Karpas-422 (cell line): ENCODE measurements at regions not wholly inside any gene's neighbourhood (a gene's known extent, or its start where the extent isn't known, plus 50 kb on each side); places are given as distances from the start of the nearest gene placed in this dataset.

Experiments used
- DNase-seq: peaks from one replicate; pipeline ENCODE4 v3.0.0-alpha.2; 2015
- H2AFZ ChIP-seq: fragments of 200-600 bp; sonication (generic); 2 replicates; pipeline ENCODE4 v1.6.1; 2014; ENCODE audit warnings: antibody characterized with exemption, low read length, mixed read lengths
- H3K27ac ChIP-seq: fragments of 200-600 bp; sonication (generic); 2 replicates; pipeline ENCODE4 v1.5.1; 2014; ENCODE audit warnings: mild to moderate bottlenecking, low read length, moderate library complexity
- H3K27me3 ChIP-seq: fragments of 200-600 bp; sonication (generic); 2 replicates; pipeline ENCODE4 v1.6.1; 2014; ENCODE audit warnings: low read length, mixed read lengths
- H3K36me3 ChIP-seq: fragments of 200-600 bp; sonication (generic); 2 replicates; pipeline ENCODE4 v1.6.1; 2014; ENCODE audit warnings: low read length, mixed read lengths; ENCODE audit not compliant: insufficient read depth
- H3K4me1 ChIP-seq: fragments of 200-600 bp; sonication (generic); 2 replicates; pipeline ENCODE4 v1.6.1; 2014; ENCODE audit warnings: mild to moderate bottlenecking, low read length, mixed read lengths
- H3K4me2 ChIP-seq: fragments of 200-600 bp; sonication (generic); 2 replicates; pipeline ENCODE4 v1.6.1; 2014; ENCODE audit warnings: low read length, low read depth, mild to moderate bottlenecking; ENCODE audit not compliant: poor library complexity, severe bottlenecking
- H3K4me3 ChIP-seq: fragments of 200-600 bp; sonication (generic); 2 replicates; pipeline ENCODE4 v1.5.1; 2014; ENCODE audit warnings: mild to moderate bottlenecking, antibody characterized with exemption, low read length, mixed read lengths
- H3K79me2 ChIP-seq: fragments of 200-600 bp; sonication (generic); 2 replicates; pipeline ENCODE4 v1.6.1; 2014; ENCODE audit warnings: mild to moderate bottlenecking, low read length, mixed read lengths
- H3K9ac ChIP-seq: fragments of 200-600 bp; sonication (generic); 2 replicates; pipeline ENCODE4 v1.6.0; 2014; ENCODE audit warnings: low read length
- H3K9me2 ChIP-seq: fragments of 200-600 bp; sonication (generic), shearing (Covaris generic); replicated peaks from 2 replicates; pipeline ENCODE4 v1.6.0; 2014; ENCODE audit warnings: mild to moderate bottlenecking, low read length, moderate library complexity; ENCODE audit not compliant: insufficient read depth
- H3K9me3 ChIP-seq: fragments of 300-700, 200-600 bp; sonication (generic); 2 replicates; pipeline ENCODE4 v1.6.1; 2014; ENCODE audit warnings: low read length, mixed read lengths
- H4K20me1 ChIP-seq: fragments of 200-600 bp; sonication (generic); 2 replicates; pipeline ENCODE4 v1.6.1; 2014; ENCODE audit warnings: mild to moderate bottlenecking, antibody characterized with exemption, low read length, low read depth; ENCODE audit not compliant: insufficient read depth

- Histone ChIP-seq H3K4me1 (no peaks in the 10 kb centered on the region), H3K79me2 (no peaks in the 10 kb centered on the region), H3K4me3 (no peak overlapping the region), H3K9ac (no peak overlapping the region), H3K27me3 (no peaks in the 10 kb centered on the region), H3K27ac (no peak overlapping the region), H3K9me3 (no peaks in the 10 kb centered on the region), H2AFZ (no peak overlapping the region), H3K36me3 (no peaks in the 10 kb centered on the region), H3K9me2 (no peaks in the 10 kb centered on the region), H3K4me2 (no peak overlapping the region), H4K20me1 (no peaks in the 10 kb centered on the region)
- DNase-seq, result no peak
Measured at GRCh38 chr17:33447090-33447489, 154.0 kb upstream of the ASIC2 start.

- Histone ChIP-seq H3K79me2 (no peaks in the 10 kb centered on the region), H3K9me2 (no peaks in the 10 kb centered on the region), H3K4me2 (no peak overlapping the region)
Measured at GRCh38 chr17:33451221-33451620, 158.1 kb upstream of the ASIC2 start.

GRCh38 chr17:33457477-33457876 is 164.4 kb upstream of the ASIC2 start:
- H3K27ac ChIP-seq, result no peak overlapping the region
- H3K9me3 ChIP-seq, result no peaks in the 10 kb centered on the region
- no peaks in the 10 kb centered on the region for H3K27me3 ChIP-seq
- H3K4me1 ChIP-seq, result no peaks in the 10 kb centered on the region
- no peak for DNase-seq
- no peaks in the 10 kb centered on the region for H3K36me3 ChIP-seq
- H3K79me2 ChIP-seq, result no peaks in the 10 kb centered on the region
- H3K4me2 ChIP-seq, result no peak overlapping the region
- no peak overlapping the region for H2AFZ ChIP-seq
- H3K4me3 ChIP-seq, result no peak overlapping the region
- H3K9me2 ChIP-seq, result no peaks in the 10 kb centered on the region
- H3K9ac ChIP-seq, result no peak overlapping the region
- no peaks in the 10 kb centered on the region for H4K20me1 ChIP-seq

More at GRCh38 chr17:33451221-33451620, 158.1 kb upstream of the ASIC2 start:
- Histone ChIP-seq H2AFZ (no peak overlapping the region), H3K36me3 (no peaks in the 10 kb centered on the region), H3K9ac (no peak overlapping the region), H3K27ac (no peak overlapping the region), H4K20me1 (no peaks in the 10 kb centered on the region), H3K4me1 (no peaks in the 10 kb centered on the region), H3K4me3 (no peak overlapping the region), H3K27me3 (no peaks in the 10 kb centered on the region), H3K9me3 (no peaks in the 10 kb centered on the region)
- DNase-seq, result no peak

- no peak overlapping the region for H3K27ac ChIP-seq
- H3K9me3 ChIP-seq, result no peaks in the 10 kb centered on the region
- no peak overlapping the region for H3K4me3 ChIP-seq
- H2AFZ ChIP-seq, result no peak overlapping the region
- DNase-seq, result no peak
- H3K9me2 ChIP-seq, result no peaks in the 10 kb centered on the region
- no peak overlapping the region for H3K4me2 ChIP-seq
- H3K36me3 ChIP-seq, result no peaks in the 10 kb centered on the region
- H3K79me2 ChIP-seq, result no peaks in the 10 kb centered on the region
- no peak overlapping the region for H3K9ac ChIP-seq
- H3K27me3 ChIP-seq, result no peaks in the 10 kb centered on the region
- H3K4me1 ChIP-seq, result no peaks in the 10 kb centered on the region
- H4K20me1 ChIP-seq, result no peaks in the 10 kb centered on the region
Measured at GRCh38 chr17:33459078-33459940, 166.2 kb upstream of the ASIC2 start.

GRCh38 chr17:33460781-33461450 is 167.8 kb upstream of the ASIC2 start:
- DNase-seq, result no peak
- Histone ChIP-seq H4K20me1 (no peaks in the 10 kb centered on the region), H3K27ac (no peak overlapping the region), H3K4me3 (no peak overlapping the region), H3K4me1 (no peaks in the 10 kb centered on the region), H3K9me2 (no peaks in the 10 kb centered on the region), H3K4me2 (no peak overlapping the region), H2AFZ (no peak overlapping the region), H3K9ac (no peak overlapping the region), H3K36me3 (no peaks in the 10 kb centered on the region), H3K79me2 (no peaks in the 10 kb centered on the region), H3K27me3 (no peaks in the 10 kb centered on the region), H3K9me3 (no peaks in the 10 kb centered on the region)

- Histone ChIP-seq H3K27ac (no peak overlapping the region), H3K4me1 (no peaks in the 10 kb centered on the region), H3K9me2 (no peaks in the 10 kb centered on the region), H3K4me2 (no peak overlapping the region), H2AFZ (no peak overlapping the region), H4K20me1 (no peaks in the 10 kb centered on the region), H3K4me3 (no peak overlapping the region), H3K9me3 (no peaks in the 10 kb centered on the region), H3K79me2 (no peaks in the 10 kb centered on the region), H3K27me3 (no peaks in the 10 kb centered on the region), H3K9ac (no peak overlapping the region), H3K36me3 (no peaks in the 10 kb centered on the region)
- DNase-seq, result no peak
Measured at GRCh38 chr17:33463887-33464286, 170.8 kb upstream of the ASIC2 start.

- Histone ChIP-seq H3K9ac (no peak overlapping the region), H3K27me3 (no peaks in the 10 kb centered on the region), H3K4me3 (no peak overlapping the region), H3K4me1 (no peaks in the 10 kb centered on the region), H2AFZ (no peak overlapping the region), H3K79me2 (no peaks in the 10 kb centered on the region), H3K27ac (no peak overlapping the region), H3K36me3 (no peaks in the 10 kb centered on the region), H3K9me3 (no peaks in the 10 kb centered on the region), H3K9me2 (no peaks in the 10 kb centered on the region), H4K20me1 (no peaks in the 10 kb centered on the region), H3K4me2 (no peak overlapping the region)
- no peak for DNase-seq
Measured at GRCh38 chr17:33464669-33465280, 171.7 kb upstream of the ASIC2 start.

- Histone ChIP-seq H3K27me3 (no peaks in the 10 kb centered on the region), H3K9me2 (no peaks in the 10 kb centered on the region), H3K9me3 (no peaks in the 10 kb centered on the region), H3K79me2 (no peaks in the 10 kb centered on the region), H3K9ac (no peak overlapping the region), H4K20me1 (no peaks in the 10 kb centered on the region), H3K27ac (no peak overlapping the region), H3K4me2 (no peak overlapping the region), H3K4me1 (no peaks in the 10 kb centered on the region), H2AFZ (no peak overlapping the region), H3K4me3 (no peak overlapping the region), H3K36me3 (no peaks in the 10 kb centered on the region)
- no peak for DNase-seq
Measured at GRCh38 chr17:33469421-33469820, 176.3 kb upstream of the ASIC2 start.
